Spleen (tissue), 11 donors: ENCODE measurements at regions not wholly inside any gene's neighbourhood (a gene's known extent, or its start where the extent isn't known, plus 50 kb on each side); places are given as distances from the start of the nearest gene placed in this dataset.

ENCODE experiments used
- DNase-seq: peaks from one replicate; pipeline ENCODE4 v3.0.0-alpha.2; 2020
- H3K27ac ChIP-seq, 8 donors: fragments of 200-600 bp; sonication (generic) in 7 of 8; 1 replicate in 4 of 8; 2 replicates in 4 of 8; pipeline versions ENCODE4 v1.5.0 to v1.8.0; 2016 to 2021; ENCODE audit warnings: inconsistent platforms in 4 of 8, mild to moderate bottlenecking in 4 of 8, moderate library complexity in 1 of 8
- H3K27me3 ChIP-seq, 7 donors: fragments of 200-600 bp; sonication (generic) in 6 of 7; replicated peaks in 1 of 7; 1 replicate in 4 of 7; 2 replicates in 3 of 7; pipeline versions ENCODE4 v1.5.0 to v1.8.0; 2016 to 2021; ENCODE audit warnings: inconsistent platforms in 3 of 7, mild to moderate bottlenecking in 1 of 7
- H3K36me3 ChIP-seq, 6 donors: fragments of 200-600 bp; sonication (generic) in 5 of 6; 1 replicate in 4 of 6; 2 replicates in 2 of 6; pipeline versions ENCODE4 v1.5.0 to v1.8.0; 2016 to 2021; ENCODE audit warnings: inconsistent platforms in 2 of 6
- H3K4me1 ChIP-seq, 6 donors: fragments of 200-600 bp; sonication (generic) in 5 of 6; 1 replicate in 3 of 6; 2 replicates in 3 of 6; pipeline versions ENCODE4 v1.5.0 to v1.8.0; 2016 to 2021; ENCODE audit warnings: inconsistent platforms in 3 of 6
- H3K4me3 ChIP-seq, 8 donors: fragments of 200-600 bp; sonication (generic) in 7 of 8; 1 replicate in 4 of 8; 2 replicates in 4 of 8; pipeline versions ENCODE4 v1.5.0 to v1.8.0; 2016 to 2021; ENCODE audit warnings: inconsistent platforms in 4 of 8, mild to moderate bottlenecking in 4 of 8, moderate library complexity in 2 of 8
- H3K9me3 ChIP-seq, 8 donors: fragments of 200-600 bp; sonication (generic) in 7 of 8; 1 replicate in 4 of 8; 2 replicates in 4 of 8; pipeline versions ENCODE4 v1.5.0 to v1.8.0; 2016 to 2021; ENCODE audit warnings: inconsistent platforms in 4 of 8
- POLR2A ChIP-seq, 3 donors: fragments of 450-650 bp; IDR thresholded peaks; one replicate each; pipeline ENCODE4 v1.5.1; 2017; ENCODE audit warnings: antibody characterized with exemption in 3 of 3, mild to moderate bottlenecking in 1 of 3
- POLR2AphosphoS5 ChIP-seq, 3 donors: sonication (generic); formaldehyde crosslinking; IDR thresholded peaks; one replicate each; pipeline ENCODE4 v1.5.1; 2017; ENCODE audit warnings: antibody characterized with exemption in 3 of 3
- WGBS, 5 donors: extraction: QIAGEN DNeasy Blood & Tissue Kit in 3 of 5; methylation state at CpG; one replicate each; pipeline versions ENCODE4 v1.1.5 to v1.1.7; 2013 to 2018; 5-methylcytosine and 5-hydroxymethylcytosine counted together
- intact Hi-C: fragments of 100-400 bp; cut with DNase I; formaldehyde crosslinking; loops from one replicate; pipeline ENCODE4 v1.15.0; 2023; ENCODE audit warnings: low total_unique reads
- TF ChIP-seq, protein P1 (sequence below), 11 experiments: fragments of 200-600 bp in 7 of 11; fragments of 450-650 bp in 4 of 11; sonication (generic) in 4 of 11; IDR thresholded peaks in 8 of 11; conservative IDR thresholded peaks in 3 of 11; 1 replicate in 7 of 11; 2 replicates in 4 of 11; pipeline versions ENCODE4 v1.4.0 to v1.8.0; 2016 to 2021; ENCODE audit warnings: antibody characterized with exemption in 11 of 11, inconsistent platforms in 4 of 11, mild to moderate bottlenecking in 1 of 11
- donor health status: healthy with polysubstance abuse.
- donor health status: DM: no; HTN: no; CAD: no; lungs with moderate emphysema.
- donor health status: DM: no; HTN: no; CAD: no.
- donor health status: Bipolar disorder and iron deficiency.
- donor health status: healthy.
- donor health status: DM: no; HTN: no; CAD: no.
- donor health status: DM: yes; HTN: yes; CAD: no.

DNA sequence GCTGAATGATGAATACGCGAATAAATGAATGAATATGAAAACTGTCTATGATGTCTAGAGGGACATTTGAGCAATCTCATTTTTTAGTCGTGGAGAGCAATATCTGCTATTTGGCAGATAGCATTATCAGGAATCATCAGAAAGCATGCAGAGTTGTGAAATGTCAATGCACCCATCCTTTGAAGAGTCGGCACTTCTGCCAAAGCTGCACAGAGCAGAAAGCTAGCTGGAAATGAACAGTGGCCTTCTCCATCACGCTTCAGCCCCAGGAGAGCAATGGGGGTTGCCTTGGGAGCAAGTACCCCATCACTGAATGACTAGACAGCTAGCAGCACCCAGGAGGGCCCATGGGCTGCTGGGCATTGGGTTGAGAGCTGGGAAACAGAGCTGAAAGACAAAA is 69.1 kb upstream of the PROK2 start:
- Histone ChIP-seq H3K4me1 (peaks cover 4 to 18% (median 10%) of the 10 kb centered on the region in 6 donors), H3K9me3 (peaks cover 0 to 4% (median 0%) of the 10 kb centered on the region in 8 donors), H3K27me3 (peaks cover 0 to 7% (median 0%) of the 10 kb centered on the region in 7 donors), H3K36me3 (no peaks in the 10 kb centered on the region), H3K27ac (peak overlapping the region in 1 of 8 donors; percentile 2), H3K4me3 (no peak overlapping the region)
- no peak for DNase-seq
- intact Hi-C loops, result loop anchor here (10.0 kb wide), 1 partner anchor 109 kb away; no protein-coding TSS in a partner anchor
- TF ChIP-seq POLR2A (IDR thresholded peaks at IDR 0.05) (no peak), POLR2AphosphoS5 (IDR thresholded peaks at IDR 0.05) (no peak)
- TF ChIP-seq, protein P1, sequence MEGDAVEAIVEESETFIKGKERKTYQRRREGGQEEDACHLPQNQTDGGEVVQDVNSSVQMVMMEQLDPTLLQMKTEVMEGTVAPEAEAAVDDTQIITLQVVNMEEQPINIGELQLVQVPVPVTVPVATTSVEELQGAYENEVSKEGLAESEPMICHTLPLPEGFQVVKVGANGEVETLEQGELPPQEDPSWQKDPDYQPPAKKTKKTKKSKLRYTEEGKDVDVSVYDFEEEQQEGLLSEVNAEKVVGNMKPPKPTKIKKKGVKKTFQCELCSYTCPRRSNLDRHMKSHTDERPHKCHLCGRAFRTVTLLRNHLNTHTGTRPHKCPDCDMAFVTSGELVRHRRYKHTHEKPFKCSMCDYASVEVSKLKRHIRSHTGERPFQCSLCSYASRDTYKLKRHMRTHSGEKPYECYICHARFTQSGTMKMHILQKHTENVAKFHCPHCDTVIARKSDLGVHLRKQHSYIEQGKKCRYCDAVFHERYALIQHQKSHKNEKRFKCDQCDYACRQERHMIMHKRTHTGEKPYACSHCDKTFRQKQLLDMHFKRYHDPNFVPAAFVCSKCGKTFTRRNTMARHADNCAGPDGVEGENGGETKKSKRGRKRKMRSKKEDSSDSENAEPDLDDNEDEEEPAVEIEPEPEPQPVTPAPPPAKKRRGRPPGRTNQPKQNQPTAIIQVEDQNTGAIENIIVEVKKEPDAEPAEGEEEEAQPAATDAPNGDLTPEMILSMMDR (IDR thresholded peaks at IDR 0.05 in 8 of 11, conservative IDR thresholded peaks at IDR 0.05 in 3 of 11), result no peak
- 59 to 78% (median 74%) methylated on average over 5 of the region's 5 CpGs for WGBS, 5 donors

DNA sequence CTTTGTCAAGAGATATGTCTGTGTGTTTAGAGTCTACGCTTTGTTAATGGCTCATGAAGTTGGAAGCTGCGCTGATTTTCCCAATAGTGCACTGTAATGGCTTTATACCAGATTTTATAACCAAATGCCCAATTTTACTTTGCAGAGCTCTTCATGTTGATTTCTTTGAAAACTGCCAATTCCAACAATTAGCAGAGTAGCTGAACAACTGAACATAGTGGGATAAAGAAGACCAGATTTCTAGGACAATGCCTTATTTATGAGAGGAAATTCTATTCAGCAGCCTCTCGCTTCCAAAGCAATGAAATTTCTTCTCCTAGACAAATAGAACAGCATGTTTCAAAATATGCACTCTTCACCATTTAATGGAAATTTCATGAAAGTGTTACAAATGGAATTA is 66.9 kb upstream of the PROK2 start:
- H3K27me3 ChIP-seq, result peaks cover 0 to 7% (median 0%) of the 10 kb centered on the region in 7 donors
- H3K9me3 ChIP-seq, result peaks cover 0 to 4% (median 0%) of the 10 kb centered on the region in 8 donors
- WGBS, 5 donors, result 95 to 97% (median 96%) methylated on average over 3 of the region's 3 CpGs
- no peak for DNase-seq
- TF ChIP-seq, protein P1 (IDR thresholded peaks at IDR 0.05 in 8 of 11, conservative IDR thresholded peaks at IDR 0.05 in 3 of 11), result no peak
- TF ChIP-seq POLR2AphosphoS5 (IDR thresholded peaks at IDR 0.05) (no peak), POLR2A (IDR thresholded peaks at IDR 0.05) (no peak)
- intact Hi-C loops, result loop anchor here (10.0 kb wide), 1 partner anchor 107 kb away; no protein-coding TSS in a partner anchor
- no peaks in the 10 kb centered on the region for H3K36me3 ChIP-seq
- H3K27ac ChIP-seq, result peak overlapping the region in 4 of 8 donors; percentile 47 to 85 (median 68)
- H3K4me3 ChIP-seq, result no peak overlapping the region
- H3K4me1 ChIP-seq, result peaks cover 0 to 5% (median 0%) of the 10 kb centered on the region in 6 donors

DNA sequence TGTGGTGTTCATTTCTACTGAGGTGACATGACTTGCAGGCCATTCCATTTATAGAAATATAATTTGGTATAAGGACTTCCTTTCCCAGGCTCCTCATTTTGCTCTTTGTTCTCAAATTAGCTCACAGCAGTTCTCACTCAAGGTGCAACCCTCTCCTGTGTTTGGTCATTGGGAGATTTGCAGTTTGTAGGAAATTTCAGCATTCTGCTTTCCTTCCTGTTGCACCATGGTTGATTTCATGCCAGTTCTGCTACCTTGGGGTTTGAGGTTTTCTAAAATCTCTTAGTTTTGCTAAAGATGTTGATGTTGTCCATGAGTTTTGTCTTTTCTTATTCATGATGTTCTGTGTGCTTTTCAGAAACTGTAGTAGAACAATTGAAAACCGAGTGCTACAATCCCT is 65.7 kb upstream of the PROK2 start:
- peak overlapping the region in 1 of 8 donors; percentile 23 for H3K4me3 ChIP-seq
- intact Hi-C loops, result loop anchor here (10.0 kb wide), 1 partner anchor 106 kb away; no protein-coding TSS in a partner anchor
- WGBS, 5 donors, result 47 to 74% (median 57%) methylated on average over 1 of the region's 1 CpG
- DNase-seq, result no peak
- TF ChIP-seq, protein P1 (IDR thresholded peaks at IDR 0.05 in 8 of 11, conservative IDR thresholded peaks at IDR 0.05 in 3 of 11), result no peak
- no peak for TF ChIP-seq POLR2A (IDR thresholded peaks at IDR 0.05)
- peak in 1 of 3 donors; percentile 8 for TF ChIP-seq POLR2AphosphoS5 (IDR thresholded peaks at IDR 0.05)
- H3K36me3 ChIP-seq, result no peaks in the 10 kb centered on the region
- H3K27ac ChIP-seq, result peak overlapping the region in 7 of 8 donors; percentile 14 to 85 (median 55)
- H3K27me3 ChIP-seq, result peaks cover 0 to 7% (median 0%) of the 10 kb centered on the region in 7 donors
- peaks cover 0 to 4% (median 0%) of the 10 kb centered on the region in 8 donors for H3K9me3 ChIP-seq
- peaks cover 0 to 5% (median 0%) of the 10 kb centered on the region in 6 donors for H3K4me1 ChIP-seq

DNA sequence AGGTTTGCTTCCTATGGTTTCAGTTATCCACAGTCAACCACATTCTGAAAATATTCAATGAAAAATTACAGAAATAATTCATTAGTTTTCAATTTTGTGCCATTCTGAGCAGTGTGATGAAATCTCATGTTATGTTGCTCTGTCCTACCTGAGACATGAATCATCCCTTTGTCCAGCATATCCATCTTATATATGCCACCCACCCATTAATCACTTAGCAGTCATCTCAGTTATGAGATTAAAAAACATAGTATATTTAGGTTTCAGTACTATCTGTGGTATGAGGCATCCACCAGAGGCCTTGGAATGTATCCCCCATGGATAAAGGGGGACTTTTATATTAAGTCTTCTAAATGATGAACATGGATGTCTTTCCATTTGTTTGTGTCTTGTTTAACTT is 64.7 kb upstream of the PROK2 start:
- Histone ChIP-seq H3K36me3 (no peaks in the 10 kb centered on the region), H3K27ac (peak overlapping the region in 5 of 8 donors; percentile 11 to 85 (median 58)), H3K27me3 (peaks cover 0 to 7% (median 0%) of the 10 kb centered on the region in 7 donors), H3K9me3 (peaks cover 0 to 4% (median 0%) of the 10 kb centered on the region in 8 donors), H3K4me1 (peaks cover 0 to 5% (median 0%) of the 10 kb centered on the region in 6 donors), H3K4me3 (no peak overlapping the region)
- TF ChIP-seq POLR2A (IDR thresholded peaks at IDR 0.05), result no peak
- no peak for TF ChIP-seq POLR2AphosphoS5 (IDR thresholded peaks at IDR 0.05)
- TF ChIP-seq, protein P1 (IDR thresholded peaks at IDR 0.05 in 8 of 11, conservative IDR thresholded peaks at IDR 0.05 in 3 of 11), result no peak
- intact Hi-C loops, result loop anchor here (10.0 kb wide), 1 partner anchor 105 kb away; no protein-coding TSS in a partner anchor
- no peak for DNase-seq
